Fibroblast of the aortic adventitia (primary cell): ENCODE measurements at regions not wholly inside any gene's neighbourhood (a gene's known extent, or its start where the extent isn't known, plus 50 kb on each side); places are given as distances from the start of the nearest gene placed in this dataset.

Experiments
- DNase-seq: peaks from one replicate; pipeline ENCODE4 v3.0.0-alpha.2; 2010; ENCODE audit warnings: low read depth
- H3K4me3 ChIP-seq: 2 replicates; pipeline ENCODE4 v1.5.1; 2011; ENCODE audit warnings: low read depth, mild to moderate bottlenecking, control low read depth, low read length, moderate library complexity
- CTCF ChIP-seq: IDR thresholded peaks from 2 replicates; pipeline ENCODE4 v1.5.1; 2011; ENCODE audit warnings: mild to moderate bottlenecking, low read length, control low read depth, inconsistent platforms; ENCODE audit not compliant: insufficient read depth

GRCh38 chr1:234842726-234843641 lies 233.0 kb upstream of the IRF2BP2 start:
- no peak for TF ChIP-seq CTCF
- H3K4me3 ChIP-seq, result no peak overlapping the region
- DNase-seq, result peak; percentile 31

DNA sequence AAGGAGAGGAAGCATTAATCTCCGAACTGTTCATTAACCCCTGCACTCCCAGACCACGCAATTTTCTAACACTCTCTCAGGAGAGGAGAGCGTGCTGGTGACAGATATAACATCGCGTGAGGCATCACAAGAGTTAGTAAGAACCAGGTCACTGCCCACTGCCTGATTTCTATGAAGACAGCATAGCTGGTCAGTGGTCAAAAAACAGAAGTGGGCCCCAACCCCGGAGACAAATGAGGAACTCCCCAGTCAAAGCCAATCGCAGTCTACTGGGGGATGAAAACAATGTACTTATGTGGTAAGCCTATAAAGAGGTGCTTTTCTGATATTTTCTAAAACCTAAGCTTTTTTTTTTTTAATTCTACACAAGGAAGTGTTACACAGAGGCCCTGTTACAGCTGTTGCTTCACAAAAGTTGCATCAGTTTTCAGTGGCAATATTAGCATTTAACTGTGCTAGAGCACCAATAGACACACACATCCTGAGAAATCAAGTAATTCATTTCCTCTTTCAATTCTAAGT lies 231.8 kb upstream of the IRF2BP2 start:
- peak; percentile 39 for DNase-seq
- no peak overlapping the region for H3K4me3 ChIP-seq
- no peak for TF ChIP-seq CTCF

- H3K4me3 ChIP-seq, result no peak overlapping the region
- no peak for DNase-seq
- no peak for TF ChIP-seq CTCF
Measured at GRCh38 chr1:234841281-234841680, 231.3 kb upstream of the IRF2BP2 start.

DNA sequence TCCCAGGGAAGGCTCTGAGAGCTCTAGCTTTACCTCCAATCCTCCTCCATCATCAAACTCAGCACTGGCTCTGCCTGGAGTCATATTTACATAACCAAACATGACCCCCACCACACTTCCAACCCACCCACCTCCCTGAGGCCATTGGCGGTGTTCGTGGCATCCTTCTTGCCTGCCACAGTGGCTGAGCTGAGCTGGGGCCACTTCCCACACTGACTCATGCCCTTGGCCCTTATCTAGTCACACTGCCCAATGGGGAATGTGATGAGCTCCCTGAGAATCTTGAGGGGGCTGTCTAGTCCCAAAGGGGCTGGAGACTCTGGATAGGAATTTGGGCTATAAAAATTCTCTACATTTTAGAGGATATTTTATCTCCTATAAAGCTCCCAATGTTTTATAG lies 230.9 kb upstream of the IRF2BP2 start:
- no peak for TF ChIP-seq CTCF
- H3K4me3 ChIP-seq, result no peak overlapping the region
- DNase-seq, result no peak

DNA sequence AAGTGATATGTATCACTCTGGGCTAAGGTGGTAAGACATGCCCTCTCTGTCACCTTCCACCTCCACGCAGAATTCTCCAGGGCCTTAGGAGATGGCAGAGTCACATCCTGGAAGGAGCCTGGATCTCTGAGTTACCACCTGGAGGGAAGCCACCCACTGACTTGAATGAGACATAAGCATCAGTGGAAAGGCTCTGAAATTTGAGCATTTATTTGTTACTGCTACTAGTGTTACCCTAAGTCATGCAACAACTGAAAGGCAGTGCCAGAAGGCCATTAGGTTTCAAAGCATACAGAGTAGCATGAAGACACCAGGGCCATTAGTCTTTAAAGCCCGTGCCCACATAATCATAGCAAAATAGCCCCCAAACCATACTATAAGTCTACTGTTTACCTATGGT lies 230.3 kb upstream of the IRF2BP2 start:
- no peak for DNase-seq
- no peak for TF ChIP-seq CTCF
- H3K4me3 ChIP-seq, result no peak overlapping the region

GRCh38 chr1:234839663-234840062 lies 229.7 kb upstream of the IRF2BP2 start:
- no peak overlapping the region for H3K4me3 ChIP-seq
- DNase-seq, result no peak
- no peak for TF ChIP-seq CTCF
